HG03457 (cell line): ENCODE measurements at regions not wholly inside any gene's neighbourhood (a gene's known extent, or its start where the extent isn't known, plus 50 kb on each side); places are given as distances from the start of the nearest gene placed in this dataset.
"Not testable (repeated sequence)": the region's sequence is repeated elsewhere in the genome, so short reads cannot be mapped to it uniquely, and the experiment has no call there.

Experiments
- ATAC-seq: cut with Tn5 transposase; IDR thresholded peaks from one replicate; pipeline ENCODE4 v1.9.1; 2021; ENCODE audit warnings: moderate number of reproducible peaks; ENCODE audit not compliant: unreplicated experiment

- ATAC-seq, result no peak
These were observed 121.2 kb upstream of the FOXP2 start for GRCh38 chr7:114293289-114294012.

GRCh38 chr7:114279901-114280300, 134.7 kb upstream of the FOXP2 start:
- no peak for ATAC-seq

- no peak for ATAC-seq
These were observed 141.4 kb upstream of the FOXP2 start for GRCh38 chr7:114273218-114273617.

- ATAC-seq, result no peak
These were observed 144.9 kb upstream of the FOXP2 start for GRCh38 chr7:114269714-114270113.

- ATAC-seq, result not testable (repeated sequence)
These were observed 147.1 kb upstream of the FOXP2 start for GRCh38 chr7:114267550-114267949.

- ATAC-seq, result no peak
These were observed 150.6 kb upstream of the FOXP2 start for GRCh38 chr7:114264023-114264422.

GRCh38 chr7:114263219-114263618, 151.4 kb upstream of the FOXP2 start:
- no peak for ATAC-seq

GRCh38 chr7:114255404-114255841, 159.2 kb upstream of the FOXP2 start:
- no peak for ATAC-seq

GRCh38 chr7:114243646-114244045, 171.0 kb upstream of the FOXP2 start:
- ATAC-seq, result no peak

GRCh38 chr7:114242992-114243507, 171.6 kb upstream of the FOXP2 start:
- no peak for ATAC-seq

GRCh38 chr7:114229246-114229645, 185.4 kb upstream of the FOXP2 start:
- no peak for ATAC-seq

GRCh38 chr7:114225784-114226183, 188.8 kb upstream of the FOXP2 start:
- ATAC-seq, result no peak

- no peak for ATAC-seq
These were observed 196.3 kb upstream of the FOXP2 start for GRCh38 chr7:114218283-114218682.

GRCh38 chr7:114217026-114217806, 197.4 kb upstream of the FOXP2 start:
- ATAC-seq, result no peak

- no peak for ATAC-seq
These were observed 200.1 kb upstream of the FOXP2 start for GRCh38 chr7:114214466-114214865.

GRCh38 chr7:114212721-114213429, 201.7 kb upstream of the FOXP2 start:
- no peak for ATAC-seq

GRCh38 chr7:114209968-114210367, 204.6 kb upstream of the FOXP2 start:
- no peak for ATAC-seq

- no peak for ATAC-seq
These were observed 207.9 kb upstream of the FOXP2 start for GRCh38 chr7:114206688-114207087.

GRCh38 chr7:114196517-114196916, 218.1 kb upstream of the FOXP2 start:
- no peak for ATAC-seq

- no peak for ATAC-seq
These were observed 224.2 kb upstream of the FOXP2 start for GRCh38 chr7:114190387-114190786.

GRCh38 chr7:114183311-114184088, 231.1 kb upstream of the FOXP2 start:
- no peak for ATAC-seq
